ENCODE measurements at regions not wholly inside any gene's neighbourhood (a gene's known extent, or its start where the extent isn't known, plus 50 kb on each side); places are given as distances from the start of the nearest gene placed in this dataset.

GRCh38 chr5:85716344-85717202 lies 901.2 kb upstream of the COX7C start:
- in situ Hi-C loops (cut with HindIII; ENCODE audit: low sequenced_read_pairs), result no loop called here
- DNase-seq (ENCODE audit: low spot score), result no peak

GRCh38 chr5:85717203-85717563 lies 900.6 kb upstream of the COX7C start:
- in situ Hi-C loops (cut with HindIII; ENCODE audit: low sequenced_read_pairs), result no loop called here
- DNase-seq (ENCODE audit: low spot score), result no peak

GRCh38 chr5:85732185-85732584 lies 885.6 kb upstream of the COX7C start:
- DNase-seq (ENCODE audit: low spot score), result no peak
- in situ Hi-C loops (cut with HindIII; ENCODE audit: low sequenced_read_pairs), result no loop called here

GRCh38 chr5:85741972-85742371 lies 875.8 kb upstream of the COX7C start:
- in situ Hi-C loops (cut with HindIII; ENCODE audit: low sequenced_read_pairs), result no loop called here
- DNase-seq (ENCODE audit: low spot score), result no peak

GRCh38 chr5:85760519-85760918 lies 857.2 kb upstream of the COX7C start:
- DNase-seq (ENCODE audit: low spot score), result no peak
- in situ Hi-C loops (cut with HindIII; ENCODE audit: low sequenced_read_pairs), result no loop called here

- in situ Hi-C loops (cut with HindIII; ENCODE audit: low sequenced_read_pairs), result no loop called here
- no peak for DNase-seq (ENCODE audit: low spot score)
Measured at GRCh38 chr5:85769347-85769746, 848.4 kb upstream of the COX7C start.

GRCh38 chr5:85784746-85785145 lies 833.0 kb upstream of the COX7C start:
- DNase-seq (ENCODE audit: low spot score), result no peak
- in situ Hi-C loops (cut with HindIII; ENCODE audit: low sequenced_read_pairs), result no loop called here

- in situ Hi-C loops (cut with HindIII; ENCODE audit: low sequenced_read_pairs), result no loop called here
- DNase-seq (ENCODE audit: low spot score), result no peak
Measured at GRCh38 chr5:85813146-85813545, 804.6 kb upstream of the COX7C start.

- in situ Hi-C loops (cut with HindIII; ENCODE audit: low sequenced_read_pairs), result no loop called here
- no peak for DNase-seq (ENCODE audit: low spot score)
Measured at GRCh38 chr5:85814596-85814995, 803.1 kb upstream of the COX7C start.

- in situ Hi-C loops (cut with HindIII; ENCODE audit: low sequenced_read_pairs), result no loop called here
- DNase-seq (ENCODE audit: low spot score), result no peak
Measured at GRCh38 chr5:85823462-85824426, 794.0 kb upstream of the COX7C start.

GRCh38 chr5:85838781-85839180 lies 779.0 kb upstream of the COX7C start:
- in situ Hi-C loops (cut with HindIII; ENCODE audit: low sequenced_read_pairs), result no loop called here
- no peak for DNase-seq (ENCODE audit: low spot score)

GRCh38 chr5:85841653-85842052 lies 776.1 kb upstream of the COX7C start:
- in situ Hi-C loops (cut with HindIII; ENCODE audit: low sequenced_read_pairs), result no loop called here
- no peak for DNase-seq (ENCODE audit: low spot score)

- in situ Hi-C loops (cut with HindIII; ENCODE audit: low sequenced_read_pairs), result no loop called here
- DNase-seq (ENCODE audit: low spot score), result no peak
Measured at GRCh38 chr5:85843535-85843934, 774.2 kb upstream of the COX7C start.

- no peak for DNase-seq (ENCODE audit: low spot score)
- in situ Hi-C loops (cut with HindIII; ENCODE audit: low sequenced_read_pairs), result no loop called here
Measured at GRCh38 chr5:85849411-85849810, 768.3 kb upstream of the COX7C start.

- in situ Hi-C loops (cut with HindIII; ENCODE audit: low sequenced_read_pairs), result no loop called here
- no peak for DNase-seq (ENCODE audit: low spot score)
Measured at GRCh38 chr5:85865296-85865695, 752.4 kb upstream of the COX7C start.

- in situ Hi-C loops (cut with HindIII; ENCODE audit: low sequenced_read_pairs), result no loop called here
- DNase-seq (ENCODE audit: low spot score), result no peak
Measured at GRCh38 chr5:85868070-85868469, 749.7 kb upstream of the COX7C start.

- no peak for DNase-seq (ENCODE audit: low spot score)
Measured at GRCh38 chr5:85893996-85894395, 723.7 kb upstream of the COX7C start.

GRCh38 chr5:85896514-85896913 lies 721.2 kb upstream of the COX7C start:
- DNase-seq (ENCODE audit: low spot score), result no peak
- in situ Hi-C loops (cut with HindIII; ENCODE audit: low sequenced_read_pairs), result no loop called here

More at GRCh38 chr5:85893996-85894395, 723.7 kb upstream of the COX7C start:
- in situ Hi-C loops (cut with HindIII; ENCODE audit: low sequenced_read_pairs), result no loop called here

GRCh38 chr5:85906460-85906859 lies 711.3 kb upstream of the COX7C start:
- DNase-seq (ENCODE audit: low spot score), result no peak
- in situ Hi-C loops (cut with HindIII; ENCODE audit: low sequenced_read_pairs), result no loop called here

- in situ Hi-C loops (cut with HindIII; ENCODE audit: low sequenced_read_pairs), result no loop called here
- DNase-seq (ENCODE audit: low spot score), result no peak
Measured at GRCh38 chr5:85910335-85910734, 707.4 kb upstream of the COX7C start.
